Parathyroid adenoma (tissue), 2 donors: ENCODE measurements at regions not wholly inside any gene's neighbourhood (a gene's known extent, or its start where the extent isn't known, plus 50 kb on each side); places are given as distances from the start of the nearest gene placed in this dataset.

Source experiments
- H2AFZ ChIP-seq: fragments of 300-600 bp; sonication (generic); one replicate; pipeline ENCODE4 v1.7.0; 2017; ENCODE audit warnings: antibody characterized with exemption, mild to moderate bottlenecking
- H3K27ac ChIP-seq: fragments of 300-600 bp; sonication (generic); one replicate; pipeline ENCODE4 v1.7.0; 2017
- H3K27me3 ChIP-seq: fragments of 300-600 bp; sonication (generic); one replicate; pipeline ENCODE4 v1.7.0; 2017; ENCODE audit warnings: low read length; ENCODE audit not compliant: control insufficient read depth, insufficient read depth
- H3K36me3 ChIP-seq: fragments of 300-600 bp; sonication (generic); one replicate; pipeline ENCODE4 v1.7.0; 2017; ENCODE audit warnings: low read length; ENCODE audit not compliant: control insufficient read depth, insufficient read depth
- H3K4me1 ChIP-seq: fragments of 300-600 bp; sonication (generic); one replicate; pipeline ENCODE4 v1.7.0; 2017; ENCODE audit warnings: control low read depth
- H3K4me2 ChIP-seq: fragments of 300-600 bp; sonication (generic); one replicate; pipeline ENCODE4 v1.7.0; 2017; ENCODE audit warnings: low read length
- H3K4me3 ChIP-seq: fragments of 300-600 bp; sonication (generic); one replicate; pipeline ENCODE4 v1.7.0; 2017; ENCODE audit warnings: low read depth, low read length
- H3K79me2 ChIP-seq: fragments of 300-600 bp; sonication (generic); one replicate; pipeline ENCODE4 v1.7.0; 2017; ENCODE audit warnings: control low read depth
- H3K9ac ChIP-seq: fragments of 300-600 bp; sonication (generic); one replicate; pipeline ENCODE4 v1.7.0; 2017; ENCODE audit warnings: mild to moderate bottlenecking
- H3K9me3 ChIP-seq: fragments of 300-600 bp; sonication (generic); one replicate; pipeline ENCODE4 v1.7.0; 2017; ENCODE audit warnings: low read length; ENCODE audit not compliant: control insufficient read depth
- CTCF ChIP-seq: fragments of 300-600 bp; sonication (generic); IDR thresholded peaks from one replicate; pipeline ENCODE4 v1.7.0; 2017; ENCODE audit warnings: antibody characterized with exemption, mild to moderate bottlenecking
- donor health status: primary hyperparathyroidism.

- H3K79me2 ChIP-seq = no peaks in the 10 kb centered on the region
- H3K27me3 ChIP-seq = no peaks in the 10 kb centered on the region
- no peak overlapping the region for H2AFZ ChIP-seq
- H3K36me3 ChIP-seq = no peaks in the 10 kb centered on the region
- H3K9ac ChIP-seq = no peak overlapping the region
- no peak overlapping the region for H3K4me2 ChIP-seq
- no peak for TF ChIP-seq CTCF
- no peaks in the 10 kb centered on the region for H3K4me1 ChIP-seq
- no peaks in the 10 kb centered on the region for H3K9me3 ChIP-seq
- no peak overlapping the region for H3K27ac ChIP-seq
- H3K4me3 ChIP-seq = no peak overlapping the region
Measured at GRCh38 chr6:91438570-91438969, 851.7 kb upstream of the MAP3K7 start.

- Histone ChIP-seq H3K79me2 (no peaks in the 10 kb centered on the region), H3K27me3 (no peaks in the 10 kb centered on the region), H3K9me3 (no peaks in the 10 kb centered on the region), H3K4me1 (no peaks in the 10 kb centered on the region), H3K4me2 (no peak overlapping the region), H3K36me3 (no peaks in the 10 kb centered on the region), H3K9ac (no peak overlapping the region), H2AFZ (no peak overlapping the region), H3K4me3 (no peak overlapping the region), H3K27ac (no peak overlapping the region)
- TF ChIP-seq CTCF = no peak
Measured at GRCh38 chr6:91437315-91437729, 850.5 kb upstream of the MAP3K7 start.

- H3K4me3 ChIP-seq = no peak overlapping the region
- no peak overlapping the region for H3K9ac ChIP-seq
- no peaks in the 10 kb centered on the region for H3K9me3 ChIP-seq
Measured at GRCh38 chr6:91436448-91436847, 849.6 kb upstream of the MAP3K7 start.

GRCh38 chr6:91435630-91436029 is 848.8 kb upstream of the MAP3K7 start:
- Histone ChIP-seq H3K27ac (no peak overlapping the region), H3K9ac (no peak overlapping the region), H2AFZ (no peak overlapping the region), H3K27me3 (no peaks in the 10 kb centered on the region), H3K36me3 (no peaks in the 10 kb centered on the region), H3K79me2 (no peaks in the 10 kb centered on the region), H3K9me3 (no peaks in the 10 kb centered on the region), H3K4me2 (no peak overlapping the region), H3K4me3 (no peak overlapping the region), H3K4me1 (no peaks in the 10 kb centered on the region)
- no peak for TF ChIP-seq CTCF

More at GRCh38 chr6:91436448-91436847, 849.6 kb upstream of the MAP3K7 start:
- H3K27ac ChIP-seq = no peak overlapping the region
- no peak overlapping the region for H3K4me2 ChIP-seq
- H3K27me3 ChIP-seq = no peaks in the 10 kb centered on the region
- H3K79me2 ChIP-seq = no peaks in the 10 kb centered on the region
- H3K4me1 ChIP-seq = no peaks in the 10 kb centered on the region
- no peaks in the 10 kb centered on the region for H3K36me3 ChIP-seq
- TF ChIP-seq CTCF = no peak
- H2AFZ ChIP-seq = no peak overlapping the region

- Histone ChIP-seq H3K9me3 (no peaks in the 10 kb centered on the region), H3K4me3 (no peak overlapping the region), H2AFZ (no peak overlapping the region), H3K4me2 (no peak overlapping the region), H3K9ac (no peak overlapping the region), H3K27ac (no peak overlapping the region), H3K36me3 (no peaks in the 10 kb centered on the region), H3K79me2 (no peaks in the 10 kb centered on the region), H3K27me3 (no peaks in the 10 kb centered on the region), H3K4me1 (no peaks in the 10 kb centered on the region)
- no peak for TF ChIP-seq CTCF
Measured at GRCh38 chr6:91434576-91434975, 847.7 kb upstream of the MAP3K7 start.
